AG10803 (cell line): ENCODE measurements at regions not wholly inside any gene's neighbourhood (a gene's known extent, or its start where the extent isn't known, plus 50 kb on each side); places are given as distances from the start of the nearest gene placed in this dataset.

Source experiments
- DNase-seq: peaks from one replicate; pipeline ENCODE4 v3.0.0; 2010; ENCODE audit warnings: low read depth
- H3K4me3 ChIP-seq: 2 replicates; pipeline ENCODE4 v1.5.1; 2011; ENCODE audit warnings: mild to moderate bottlenecking, low read length, control low read depth
- CTCF ChIP-seq: conservative IDR thresholded peaks from 2 replicates; pipeline ENCODE4 v1.5.1; 2011; ENCODE audit warnings: mild to moderate bottlenecking, low read length, control low read depth, inconsistent platforms

GRCh38 chr13:90899416-90899815, 448.1 kb upstream of the MIR17HG start:
- TF ChIP-seq CTCF = no peak
- DNase-seq = no peak
- H3K4me3 ChIP-seq = no peak overlapping the region

GRCh38 chr13:90902255-90902654, 445.2 kb upstream of the MIR17HG start:
- H3K4me3 ChIP-seq = no peak overlapping the region
- no peak for DNase-seq
- TF ChIP-seq CTCF = no peak

GRCh38 chr13:90906554-90906953, 440.9 kb upstream of the MIR17HG start:
- no peak overlapping the region for H3K4me3 ChIP-seq
- no peak for DNase-seq
- TF ChIP-seq CTCF = no peak

- no peak for TF ChIP-seq CTCF
- DNase-seq = no peak
- no peak overlapping the region for H3K4me3 ChIP-seq
Observed at GRCh38 chr13:90908792-90909191, 438.7 kb upstream of the MIR17HG start.

- no peak overlapping the region for H3K4me3 ChIP-seq
- DNase-seq = no peak
- no peak for TF ChIP-seq CTCF
Observed at GRCh38 chr13:90910018-90910639, 437.4 kb upstream of the MIR17HG start.

- no peak overlapping the region for H3K4me3 ChIP-seq
- TF ChIP-seq CTCF = no peak
- no peak for DNase-seq
Observed at GRCh38 chr13:90912247-90912646, 435.2 kb upstream of the MIR17HG start.

GRCh38 chr13:90918536-90918935, 429.0 kb upstream of the MIR17HG start:
- H3K4me3 ChIP-seq = no peak overlapping the region
- TF ChIP-seq CTCF = no peak
- no peak for DNase-seq
